H1 (cell line): ENCODE measurements at regions not wholly inside any gene's neighbourhood (a gene's known extent, or its start where the extent isn't known, plus 50 kb on each side); places are given as distances from the start of the nearest gene placed in this dataset.

Experiments used
- BACH1 ChIP-seq: IDR thresholded peaks from 2 replicates; pipeline ENCODE4 v1.6.1; 2012; ENCODE audit warnings: low read length, improper control_type of control experiment
- CREB1 ChIP-seq: IDR thresholded peaks from 2 replicates; pipeline ENCODE4 v1.6.1; 2012; ENCODE audit warnings: inconsistent platforms
- EZH2 ChIP-seq: fragments of 200-600 bp; sonication (generic); IDR thresholded peaks from 2 replicates; pipeline ENCODE4 v1.7.1; 2012; ENCODE audit warnings: low read depth, mild to moderate bottlenecking, moderate library complexity, low read length, inconsistent platforms; ENCODE audit not compliant: severe bottlenecking
- JUN ChIP-seq: IDR thresholded peaks from 2 replicates; pipeline ENCODE4 v1.6.1; 2011; ENCODE audit warnings: low read depth, mild to moderate bottlenecking, improper control_type of control experiment, low read length
- JUND ChIP-seq: IDR thresholded peaks from 2 replicates; pipeline ENCODE4 v1.6.1; 2011; ENCODE audit warnings: mild to moderate bottlenecking, improper control_type of control experiment, low read length
- SP1 ChIP-seq: IDR thresholded peaks from 2 replicates; pipeline ENCODE4 v1.6.1; 2011; ENCODE audit warnings: low read depth, low read length
- SUZ12 ChIP-seq: fragments of 200-600 bp; sonication (generic); IDR thresholded peaks from 2 replicates; pipeline ENCODE4 v1.6.1; 2012; ENCODE audit warnings: mild to moderate bottlenecking, inconsistent platforms, low read length, moderate library complexity, mixed read lengths
- TBP ChIP-seq: IDR thresholded peaks from 2 replicates; pipeline ENCODE4 v1.6.1; 2011; ENCODE audit warnings: low read depth, low read length, improper control_type of control experiment

GRCh38 chr6:156658186-156658965 is 118.8 kb upstream of the ARID1B start (continued):
- TF ChIP-seq JUN (no peak), TBP (no peak), EZH2 (no peak), JUND (no peak), SP1 (no peak), SUZ12 (no peak), BACH1 (no peak), CREB1 (no peak)
